ENCODE measurements at regions not wholly inside any gene's neighbourhood (a gene's known extent, or its start where the extent isn't known, plus 50 kb on each side); places are given as distances from the start of the nearest gene placed in this dataset.

DNA sequence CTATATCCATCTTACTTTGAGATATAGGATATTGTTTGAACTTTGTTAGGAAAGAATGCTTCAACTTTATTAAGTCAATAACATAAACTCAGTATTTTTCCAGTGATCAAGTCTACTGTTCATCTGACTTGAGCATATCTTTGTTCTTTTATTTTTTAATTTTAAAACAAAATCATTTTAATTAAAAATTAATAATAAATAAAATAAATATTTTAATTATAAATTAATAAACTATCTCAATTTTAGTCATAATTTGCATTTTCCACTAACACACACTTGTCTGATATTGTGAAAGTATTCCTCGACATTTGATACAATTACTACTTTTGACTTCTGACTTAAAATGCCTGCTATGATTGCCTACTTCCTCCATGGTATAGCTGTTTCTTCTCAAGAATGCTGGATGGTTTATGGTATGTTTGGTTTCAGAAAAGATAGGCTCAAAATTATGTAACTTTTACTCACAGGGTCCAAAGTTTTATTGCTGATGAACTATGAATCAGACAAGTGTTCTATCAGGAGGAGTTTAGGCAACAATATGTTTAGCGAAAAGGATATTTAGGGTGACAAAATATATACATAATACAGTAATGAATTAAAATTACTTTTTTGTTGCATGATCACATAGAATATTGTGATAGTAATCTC is 1132.3 kb upstream of the PCDH10 start:
- no peak for TF ChIP-seq POLR2A (IDR thresholded peaks at IDR 0.05)
- TF ChIP-seq, protein P1, sequence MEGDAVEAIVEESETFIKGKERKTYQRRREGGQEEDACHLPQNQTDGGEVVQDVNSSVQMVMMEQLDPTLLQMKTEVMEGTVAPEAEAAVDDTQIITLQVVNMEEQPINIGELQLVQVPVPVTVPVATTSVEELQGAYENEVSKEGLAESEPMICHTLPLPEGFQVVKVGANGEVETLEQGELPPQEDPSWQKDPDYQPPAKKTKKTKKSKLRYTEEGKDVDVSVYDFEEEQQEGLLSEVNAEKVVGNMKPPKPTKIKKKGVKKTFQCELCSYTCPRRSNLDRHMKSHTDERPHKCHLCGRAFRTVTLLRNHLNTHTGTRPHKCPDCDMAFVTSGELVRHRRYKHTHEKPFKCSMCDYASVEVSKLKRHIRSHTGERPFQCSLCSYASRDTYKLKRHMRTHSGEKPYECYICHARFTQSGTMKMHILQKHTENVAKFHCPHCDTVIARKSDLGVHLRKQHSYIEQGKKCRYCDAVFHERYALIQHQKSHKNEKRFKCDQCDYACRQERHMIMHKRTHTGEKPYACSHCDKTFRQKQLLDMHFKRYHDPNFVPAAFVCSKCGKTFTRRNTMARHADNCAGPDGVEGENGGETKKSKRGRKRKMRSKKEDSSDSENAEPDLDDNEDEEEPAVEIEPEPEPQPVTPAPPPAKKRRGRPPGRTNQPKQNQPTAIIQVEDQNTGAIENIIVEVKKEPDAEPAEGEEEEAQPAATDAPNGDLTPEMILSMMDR (IDR thresholded peaks at IDR 0.05) = no peak

Measured in right lobe of liver (tissue), 4 donors.